DND-41 (cell line): ENCODE measurements at regions not wholly inside any gene's neighbourhood (a gene's known extent, or its start where the extent isn't known, plus 50 kb on each side); places are given as distances from the start of the nearest gene placed in this dataset.

ENCODE experiments used
- EZH2 ChIP-seq: IDR thresholded peaks from 3 replicates; pipeline ENCODE4 v1.6.1; 2012; ENCODE audit warnings: borderline replicate concordance, low read depth, mild to moderate bottlenecking, moderate library complexity, low read length, inconsistent platforms; ENCODE audit not compliant: severe bottlenecking
- TF ChIP-seq, protein P1 (sequence below): IDR thresholded peaks from 2 replicates; pipeline ENCODE4 v1.5.1; 2012; ENCODE audit warnings: borderline replicate concordance, low read length, moderate library complexity, mild to moderate bottlenecking; ENCODE audit not compliant: poor library complexity, severe bottlenecking; ENCODE audit errors: extremely low read depth

DNA sequence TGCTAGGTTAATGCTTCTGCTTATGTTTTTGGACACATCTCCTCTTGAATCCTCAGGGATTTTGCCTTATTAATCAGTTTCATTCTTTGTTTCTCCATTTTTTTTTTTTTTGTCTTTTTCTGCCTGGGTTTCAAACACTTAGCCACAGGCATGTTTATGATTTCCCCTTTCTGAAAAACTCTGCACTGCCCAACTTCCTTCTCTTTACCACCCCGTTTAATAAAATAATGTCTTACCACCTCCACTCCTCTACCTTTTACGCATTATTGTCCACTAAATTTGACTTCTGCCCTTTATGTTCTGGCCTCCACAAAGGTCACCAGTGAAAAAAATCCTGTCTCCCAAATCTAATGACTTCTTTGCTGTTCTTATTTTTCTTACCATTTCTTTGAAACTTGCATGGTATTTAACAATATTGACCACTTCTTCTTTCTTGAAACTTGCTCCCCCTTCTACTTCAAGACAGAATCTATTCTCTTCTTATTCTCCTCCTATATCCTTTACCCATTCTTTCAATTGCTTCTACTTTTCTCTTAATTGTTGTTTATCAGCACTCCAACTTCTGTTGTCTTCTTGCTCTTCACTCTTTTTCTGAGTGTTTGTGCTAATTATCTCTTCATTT, 150.3 kb downstream of the TNFSF18 start:
- TF ChIP-seq, protein P1, sequence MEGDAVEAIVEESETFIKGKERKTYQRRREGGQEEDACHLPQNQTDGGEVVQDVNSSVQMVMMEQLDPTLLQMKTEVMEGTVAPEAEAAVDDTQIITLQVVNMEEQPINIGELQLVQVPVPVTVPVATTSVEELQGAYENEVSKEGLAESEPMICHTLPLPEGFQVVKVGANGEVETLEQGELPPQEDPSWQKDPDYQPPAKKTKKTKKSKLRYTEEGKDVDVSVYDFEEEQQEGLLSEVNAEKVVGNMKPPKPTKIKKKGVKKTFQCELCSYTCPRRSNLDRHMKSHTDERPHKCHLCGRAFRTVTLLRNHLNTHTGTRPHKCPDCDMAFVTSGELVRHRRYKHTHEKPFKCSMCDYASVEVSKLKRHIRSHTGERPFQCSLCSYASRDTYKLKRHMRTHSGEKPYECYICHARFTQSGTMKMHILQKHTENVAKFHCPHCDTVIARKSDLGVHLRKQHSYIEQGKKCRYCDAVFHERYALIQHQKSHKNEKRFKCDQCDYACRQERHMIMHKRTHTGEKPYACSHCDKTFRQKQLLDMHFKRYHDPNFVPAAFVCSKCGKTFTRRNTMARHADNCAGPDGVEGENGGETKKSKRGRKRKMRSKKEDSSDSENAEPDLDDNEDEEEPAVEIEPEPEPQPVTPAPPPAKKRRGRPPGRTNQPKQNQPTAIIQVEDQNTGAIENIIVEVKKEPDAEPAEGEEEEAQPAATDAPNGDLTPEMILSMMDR: no peak
- no peak for TF ChIP-seq EZH2
